HG03571 (cell line): ENCODE measurements at regions not wholly inside any gene's neighbourhood (a gene's known extent, or its start where the extent isn't known, plus 50 kb on each side); places are given as distances from the start of the nearest gene placed in this dataset.

ENCODE experiments used
- ATAC-seq: cut with Tn5 transposase; IDR thresholded peaks from one replicate; pipeline ENCODE4 v1.9.1; 2021; ENCODE audit not compliant: unreplicated experiment

DNA sequence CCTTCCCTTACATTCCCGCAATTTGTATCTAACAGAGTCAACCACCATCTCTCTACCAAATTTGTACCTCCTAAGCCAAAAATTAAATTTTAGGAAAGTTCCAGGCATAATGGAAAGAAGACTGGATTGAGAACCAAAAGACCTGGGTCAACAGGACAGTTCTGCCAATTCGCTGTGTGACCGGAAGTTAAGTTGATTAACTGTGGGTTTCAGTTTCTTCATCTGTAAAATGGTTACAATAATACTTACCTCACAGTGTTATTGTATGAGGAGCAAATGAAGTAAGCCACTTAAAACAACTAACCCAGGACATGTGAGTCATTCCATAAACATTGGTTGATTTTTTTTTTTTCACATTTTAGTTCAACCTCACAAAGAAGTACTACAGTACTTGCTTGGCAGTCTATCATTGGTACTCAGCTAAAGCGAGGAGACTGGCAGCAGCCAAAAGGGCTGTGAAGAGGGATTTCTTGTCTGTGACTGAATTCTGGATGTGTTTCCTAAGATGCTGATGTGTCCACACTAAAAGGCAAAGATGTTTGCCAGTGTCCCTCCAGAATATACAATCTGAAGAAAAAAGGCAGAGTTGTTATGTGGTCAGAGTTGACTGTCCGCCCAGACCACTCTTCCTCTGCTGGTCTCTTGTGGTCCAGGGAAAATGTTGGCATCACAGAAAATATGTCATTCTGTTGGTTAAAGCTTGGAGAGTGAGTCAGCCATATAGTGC lies 198.6 kb downstream of the TLE1 start:
- no peak for ATAC-seq

GRCh38 chr9:81489046-81489445 lies 200.3 kb downstream of the TLE1 start:
- ATAC-seq: no peak

- no peak for ATAC-seq
Measured at GRCh38 chr9:81480828-81481604, 208.3 kb downstream of the TLE1 start.

- ATAC-seq: no peak
Measured at GRCh38 chr9:81479573-81479972, 209.8 kb downstream of the TLE1 start.

DNA sequence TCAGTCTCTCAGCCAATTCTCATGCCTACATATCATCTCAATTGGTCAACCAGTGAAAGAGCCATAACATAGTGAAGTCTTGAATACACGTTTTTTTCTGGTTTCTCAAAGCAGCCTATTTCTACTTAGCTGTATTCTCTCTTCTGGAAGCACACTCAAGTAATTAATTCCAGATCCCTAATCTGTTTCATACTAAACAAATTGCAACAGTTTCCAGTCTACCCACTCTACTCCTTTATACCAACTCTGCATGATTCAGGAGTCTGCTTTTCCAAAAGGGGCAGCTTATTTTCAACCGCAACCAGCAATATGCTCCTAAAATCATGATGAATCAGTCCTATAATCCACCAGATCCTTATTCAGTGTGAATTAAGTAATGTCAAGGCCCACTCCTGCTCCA lies 211.7 kb downstream of the TLE1 start:
- ATAC-seq: no peak

- ATAC-seq: no peak
Measured at GRCh38 chr9:81476813-81477490, 212.4 kb downstream of the TLE1 start.

GRCh38 chr9:81474792-81475191 lies 214.6 kb downstream of the TLE1 start:
- ATAC-seq: no peak

DNA sequence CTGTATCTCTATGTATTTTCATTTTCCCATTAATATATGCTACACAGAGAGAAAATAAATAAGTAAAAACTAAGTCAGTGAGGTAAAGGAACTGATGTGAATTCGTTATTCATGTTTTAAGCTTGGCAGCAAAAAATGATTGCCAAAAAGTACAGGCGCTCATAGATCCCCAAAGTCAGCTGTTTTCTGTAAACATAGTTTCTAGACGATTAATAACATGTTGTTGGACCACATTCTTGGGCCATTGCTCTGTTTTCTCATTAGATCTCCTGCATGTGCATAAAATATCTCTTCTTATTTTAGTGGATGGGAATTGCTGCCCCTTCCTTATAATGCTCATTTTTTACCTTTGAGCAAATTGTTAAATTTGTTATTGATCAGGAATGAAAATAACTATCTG lies 215.2 kb downstream of the TLE1 start:
- ATAC-seq: no peak

GRCh38 chr9:81473708-81474107 lies 215.6 kb downstream of the TLE1 start:
- no peak for ATAC-seq

DNA sequence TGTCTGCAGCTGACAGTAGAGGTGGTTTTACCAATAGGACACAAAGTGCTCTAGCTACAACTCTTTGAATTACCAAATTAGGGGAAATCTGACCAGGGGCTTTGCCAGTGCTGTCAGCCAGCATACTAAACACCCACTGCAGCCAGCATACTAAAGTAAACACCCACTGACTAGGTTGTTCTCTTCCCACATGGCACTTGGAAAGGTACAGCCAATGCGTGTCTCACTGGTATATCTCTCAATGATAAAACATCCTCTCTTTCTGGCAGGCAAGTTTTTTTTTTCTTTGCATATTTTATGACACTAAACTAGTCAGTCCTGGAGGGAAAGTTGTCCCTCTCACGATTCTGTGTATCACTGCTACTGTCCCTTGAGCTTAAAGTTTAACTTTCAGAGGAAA lies 216.1 kb downstream of the TLE1 start:
- ATAC-seq: no peak

DNA sequence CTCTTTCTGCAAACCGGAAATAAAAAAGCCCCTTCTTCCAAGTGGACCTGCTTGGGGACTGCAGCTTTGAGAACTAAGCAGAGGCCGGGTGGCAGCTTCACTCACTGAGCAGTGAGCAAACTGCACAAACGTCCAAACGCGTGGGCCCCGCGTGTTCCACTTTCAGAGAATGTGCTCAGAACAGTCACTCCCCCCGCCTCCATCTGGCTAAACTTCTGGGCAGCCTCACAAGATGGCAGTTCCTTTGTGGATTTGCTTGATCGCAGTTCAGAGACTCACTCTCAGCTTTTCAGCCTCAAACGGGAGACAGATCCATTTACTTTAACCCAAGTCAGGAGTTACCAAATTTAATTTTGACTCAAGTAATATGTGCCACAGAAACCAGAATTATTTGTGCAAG lies 216.6 kb downstream of the TLE1 start:
- no peak for ATAC-seq

- ATAC-seq: no peak
Measured at GRCh38 chr9:81470864-81471263, 218.5 kb downstream of the TLE1 start.

GRCh38 chr9:81468084-81468595 lies 221.2 kb downstream of the TLE1 start:
- no peak for ATAC-seq

DNA sequence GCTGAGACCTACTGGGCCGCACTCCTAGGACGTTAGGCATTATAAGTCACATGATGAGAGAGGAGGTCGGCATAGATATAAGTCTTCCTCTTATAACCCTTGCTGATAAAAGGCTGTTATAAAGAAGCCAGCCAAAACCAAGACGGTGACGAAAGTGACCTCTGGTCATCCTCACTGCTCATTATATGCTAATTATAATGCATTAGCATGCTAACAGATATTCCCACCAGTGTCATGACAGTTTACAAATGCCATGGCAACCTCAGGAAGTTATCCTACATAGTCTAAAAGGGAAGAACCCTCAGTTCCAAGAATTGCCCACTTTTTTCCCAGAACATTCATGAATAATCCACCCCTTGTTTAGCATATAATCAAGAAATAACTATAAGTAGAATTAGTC lies 222.4 kb downstream of the TLE1 start:
- ATAC-seq: no peak

DNA sequence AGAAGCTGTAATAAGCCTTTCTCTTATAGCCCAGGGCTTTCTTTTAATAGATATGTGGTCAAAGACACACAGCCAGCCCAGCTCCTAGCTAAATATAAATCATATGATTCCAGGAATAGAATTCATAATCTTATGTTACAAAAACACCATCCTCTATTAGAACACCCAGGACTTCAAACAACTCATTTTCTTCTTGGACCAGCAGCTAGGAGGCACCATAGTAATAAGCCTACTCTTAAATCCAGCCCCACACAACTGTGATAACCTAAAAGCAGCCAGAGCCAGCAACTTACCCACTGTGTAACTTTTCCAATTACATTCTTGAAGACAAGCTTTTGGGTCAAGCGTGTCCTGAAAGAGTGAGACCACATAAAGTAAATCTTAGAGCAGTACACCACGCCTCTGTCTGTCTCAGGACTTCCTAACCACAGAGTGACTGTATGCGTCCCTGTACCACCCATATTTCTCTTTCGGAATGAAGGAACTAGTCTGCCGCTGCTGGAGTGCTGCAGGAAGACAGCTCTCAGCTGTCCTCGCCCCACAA lies 223.8 kb downstream of the TLE1 start:
- ATAC-seq: no peak

DNA sequence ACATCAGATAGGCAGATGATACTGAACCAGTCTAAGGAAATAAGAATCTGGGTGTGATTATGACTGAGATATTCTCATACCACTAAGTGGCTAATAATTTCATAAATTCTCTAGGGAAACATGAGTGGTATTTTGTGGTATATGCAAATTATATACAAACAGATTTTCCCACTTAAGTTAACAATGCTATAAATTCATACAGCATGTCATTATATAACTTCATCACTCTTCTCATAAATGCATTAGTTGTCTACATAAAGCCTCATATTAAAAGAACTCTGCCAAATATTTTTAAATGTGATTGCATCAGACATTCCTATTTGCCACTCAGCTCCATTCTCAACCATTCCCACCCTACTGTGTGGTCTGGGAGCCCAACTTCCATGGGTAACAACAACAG lies 226.5 kb downstream of the TLE1 start:
- no peak for ATAC-seq

- no peak for ATAC-seq
Measured at GRCh38 chr9:81461196-81461595, 228.2 kb downstream of the TLE1 start.

DNA sequence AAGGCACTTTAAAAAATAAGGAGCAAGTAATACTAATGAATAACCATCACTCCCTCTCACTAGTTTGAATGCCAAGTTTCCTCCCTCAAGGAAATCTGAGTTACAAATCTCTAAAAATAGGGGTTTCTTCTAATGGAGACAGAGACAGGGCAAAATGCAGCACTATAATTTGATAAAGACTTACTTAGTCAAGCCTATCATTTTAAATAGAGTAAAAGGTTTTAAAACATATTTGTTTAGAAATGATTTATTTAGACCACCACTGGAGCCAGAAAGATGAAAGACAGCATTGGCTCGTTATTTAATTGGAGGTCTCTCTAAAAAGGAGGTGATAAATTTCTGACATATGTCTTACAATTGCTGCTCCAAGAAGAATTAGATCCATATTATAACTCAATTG lies 228.7 kb downstream of the TLE1 start:
- ATAC-seq: no peak

DNA sequence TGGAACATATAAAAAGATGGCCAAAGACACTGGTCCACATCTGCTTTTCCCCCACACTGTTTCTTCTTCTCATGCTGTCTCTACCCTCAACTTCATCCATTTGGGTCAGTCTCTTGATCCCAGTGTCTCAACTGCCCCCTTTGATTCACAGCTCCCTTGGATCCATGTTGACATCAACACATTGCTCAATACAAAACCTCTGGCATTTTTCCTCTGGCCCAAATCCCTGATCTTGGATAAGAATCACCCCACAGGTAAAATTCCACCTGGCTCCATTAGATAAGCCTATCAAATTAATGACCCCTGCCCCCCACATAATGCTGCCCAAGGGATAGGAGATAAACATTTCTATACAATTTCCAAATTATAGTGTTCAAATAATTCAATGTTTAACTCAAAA lies 229.8 kb downstream of the TLE1 start:
- ATAC-seq: no peak

GRCh38 chr9:81456431-81457006 lies 232.8 kb downstream of the TLE1 start:
- no peak for ATAC-seq
